AG04449 (cell line): ENCODE measurements at regions not wholly inside any gene's neighbourhood (a gene's known extent, or its start where the extent isn't known, plus 50 kb on each side); places are given as distances from the start of the nearest gene placed in this dataset.
"Not testable (repeated sequence)": the region's sequence is repeated elsewhere in the genome, so short reads cannot be mapped to it uniquely, and the experiment has no call there.

Experiments
- CTCF ChIA-PET: fragments of 350-600 bp; formaldehyde crosslinking; extraction: SDS; loops from one replicate; lab custom pipeline; 2021; ENCODE audit warnings: antibody characterized with exemption; lab: Yijun Ruan, JAX
- POLR2A ChIA-PET: fragments of 400-600, 350-600 bp; formaldehyde crosslinking; extraction: SDS; loops from one replicate; lab custom pipeline; 2020; ENCODE audit warnings: antibody characterized with exemption, inconsistent platforms; lab: Yijun Ruan, JAX
- DNase-seq: peaks from one replicate; pipeline ENCODE4 v3.0.0-alpha.2; 2010; ENCODE audit warnings: low read depth, low spot score
- H3K4me3 ChIP-seq: 2 replicates; pipeline ENCODE4 v1.5.1; 2011; ENCODE audit warnings: low read depth, mild to moderate bottlenecking, control low read depth, low read length
- TF ChIP-seq, protein P1 (sequence below): IDR thresholded peaks from one replicate; pipeline ENCODE4 v1.5.1; 2011; ENCODE audit warnings: mild to moderate bottlenecking, moderate library complexity, low read length, control low read depth, inconsistent platforms; ENCODE audit not compliant: insufficient read depth; ENCODE audit errors: missing control alignments

DNA sequence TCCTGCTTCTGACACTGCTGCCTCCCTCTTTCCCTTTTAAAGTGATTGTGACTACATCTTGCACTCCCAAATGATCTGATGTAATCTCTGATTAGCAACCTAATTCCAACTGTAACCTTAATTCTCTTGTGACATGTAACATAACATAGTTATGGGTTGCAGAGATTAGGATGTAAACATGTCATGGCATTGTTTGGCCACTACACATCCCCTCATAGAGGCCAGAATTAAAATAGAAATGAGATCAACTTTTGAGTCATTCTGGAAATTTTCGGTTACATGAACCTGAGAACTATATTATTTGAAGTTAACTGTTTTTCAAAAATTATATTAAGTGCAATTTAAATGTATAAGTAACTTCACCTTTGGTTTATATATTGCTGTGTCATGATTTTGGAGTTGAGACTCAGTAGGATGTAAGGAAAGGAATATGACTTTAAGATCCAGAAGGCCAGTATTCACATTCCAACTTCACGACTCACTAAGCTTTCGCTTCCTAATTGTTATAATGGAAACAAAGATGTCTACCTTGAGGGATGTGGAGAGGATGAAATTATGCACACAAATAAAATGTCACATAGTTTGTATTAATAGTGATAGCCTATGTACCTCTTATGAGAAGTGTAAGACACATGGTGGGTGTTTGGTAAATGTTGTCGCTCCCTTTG is 611.9 kb upstream of the MAP3K7 start:
- TF ChIP-seq, protein P1, sequence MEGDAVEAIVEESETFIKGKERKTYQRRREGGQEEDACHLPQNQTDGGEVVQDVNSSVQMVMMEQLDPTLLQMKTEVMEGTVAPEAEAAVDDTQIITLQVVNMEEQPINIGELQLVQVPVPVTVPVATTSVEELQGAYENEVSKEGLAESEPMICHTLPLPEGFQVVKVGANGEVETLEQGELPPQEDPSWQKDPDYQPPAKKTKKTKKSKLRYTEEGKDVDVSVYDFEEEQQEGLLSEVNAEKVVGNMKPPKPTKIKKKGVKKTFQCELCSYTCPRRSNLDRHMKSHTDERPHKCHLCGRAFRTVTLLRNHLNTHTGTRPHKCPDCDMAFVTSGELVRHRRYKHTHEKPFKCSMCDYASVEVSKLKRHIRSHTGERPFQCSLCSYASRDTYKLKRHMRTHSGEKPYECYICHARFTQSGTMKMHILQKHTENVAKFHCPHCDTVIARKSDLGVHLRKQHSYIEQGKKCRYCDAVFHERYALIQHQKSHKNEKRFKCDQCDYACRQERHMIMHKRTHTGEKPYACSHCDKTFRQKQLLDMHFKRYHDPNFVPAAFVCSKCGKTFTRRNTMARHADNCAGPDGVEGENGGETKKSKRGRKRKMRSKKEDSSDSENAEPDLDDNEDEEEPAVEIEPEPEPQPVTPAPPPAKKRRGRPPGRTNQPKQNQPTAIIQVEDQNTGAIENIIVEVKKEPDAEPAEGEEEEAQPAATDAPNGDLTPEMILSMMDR: no peak
- no peak overlapping the region for H3K4me3 ChIP-seq
- no peak for DNase-seq
- POLR2A ChIA-PET: no interaction called here
- CTCF ChIA-PET: no interaction called here

DNA sequence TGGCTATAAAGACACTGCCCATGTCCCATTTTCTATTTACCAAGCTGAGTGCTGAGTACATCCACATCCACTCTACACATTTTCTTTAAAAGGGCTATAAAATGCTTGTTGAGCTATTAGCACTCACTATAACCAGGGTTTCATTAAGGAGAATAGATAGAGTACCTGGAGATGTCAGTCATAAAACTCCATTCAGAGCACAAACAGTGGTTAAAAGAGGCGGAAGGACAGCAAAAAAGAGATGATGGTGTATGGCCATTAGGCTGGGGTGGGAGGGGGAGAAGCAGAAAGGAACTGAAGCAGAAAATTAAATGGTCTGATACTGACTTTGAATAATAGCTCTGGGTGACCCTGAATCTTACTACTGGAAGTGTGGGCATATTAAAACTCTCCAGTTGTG is 609.9 kb upstream of the MAP3K7 start:
- ChIA-PET CTCF (no interaction called here), POLR2A (no interaction called here)
- no peak for DNase-seq
- TF ChIP-seq, protein P1: no peak
- no peak overlapping the region for H3K4me3 ChIP-seq

DNA sequence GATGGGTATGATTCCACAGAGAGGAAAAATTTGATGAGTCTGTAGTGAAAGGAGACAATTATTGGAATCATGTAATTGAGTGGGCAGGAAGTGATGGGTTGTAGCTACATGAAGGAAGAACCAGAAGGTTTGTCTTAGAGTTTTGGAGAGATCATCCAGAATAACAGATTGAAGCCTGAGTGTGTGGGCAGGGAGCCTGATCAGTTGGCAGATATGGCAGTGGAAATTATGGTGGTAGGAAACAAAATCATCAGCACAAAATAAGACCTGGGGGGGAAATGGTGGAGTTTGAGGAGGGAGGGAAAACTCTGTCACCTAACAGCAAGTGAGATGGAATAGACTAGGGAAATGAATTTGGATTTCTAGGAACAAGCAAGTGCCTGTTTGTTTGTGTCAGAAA is 606.6 kb upstream of the MAP3K7 start:
- CTCF ChIA-PET: no interaction called here
- TF ChIP-seq, protein P1: no peak
- no peak overlapping the region for H3K4me3 ChIP-seq
- DNase-seq: no peak
- POLR2A ChIA-PET: no interaction called here

DNA sequence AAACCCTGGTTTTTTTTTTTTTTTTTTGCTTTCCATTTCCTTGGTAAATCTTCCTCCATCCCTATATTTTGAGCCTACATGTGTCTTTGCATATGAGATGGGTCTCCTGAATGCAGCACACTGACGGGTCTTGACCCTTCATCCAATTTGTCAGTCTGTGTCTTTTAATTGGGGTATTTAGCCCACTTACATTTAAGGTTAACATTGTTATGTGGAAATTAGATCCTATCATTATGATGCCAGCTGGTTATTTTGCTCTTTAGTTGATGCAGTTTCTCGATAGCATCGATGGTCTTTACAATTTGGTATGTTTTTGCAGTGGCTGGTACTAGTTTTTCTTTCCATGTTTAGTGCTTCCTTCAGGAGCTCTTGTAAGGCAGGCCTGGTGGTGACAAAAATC is 603.2 kb upstream of the MAP3K7 start:
- CTCF ChIA-PET, POLR2A ChIA-PET, H3K4me3 ChIP-seq, DNase-seq: not testable (repeated sequence)

DNA sequence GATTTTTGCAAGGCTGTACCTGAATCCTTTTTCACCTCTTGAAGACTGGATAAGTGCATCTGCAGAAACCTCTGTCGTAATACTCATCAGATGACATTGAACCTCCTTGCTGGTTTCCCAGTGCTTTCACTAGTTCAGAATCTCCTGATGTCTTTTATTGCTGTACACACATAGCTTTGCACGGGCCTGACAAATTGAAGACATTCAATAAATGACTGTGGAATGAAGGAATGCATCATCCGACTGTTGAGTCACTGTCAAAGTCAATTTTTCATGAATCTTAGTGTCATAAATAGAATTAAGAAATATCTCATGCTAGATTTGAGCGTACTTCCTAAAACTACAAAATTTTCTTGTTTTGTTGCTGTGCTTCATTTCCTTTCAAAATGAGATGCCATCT is 598.2 kb upstream of the MAP3K7 start:
- POLR2A ChIA-PET: no interaction called here
- no peak for DNase-seq
- no peak overlapping the region for H3K4me3 ChIP-seq
- TF ChIP-seq, protein P1: no peak
- CTCF ChIA-PET: no interaction called here

DNA sequence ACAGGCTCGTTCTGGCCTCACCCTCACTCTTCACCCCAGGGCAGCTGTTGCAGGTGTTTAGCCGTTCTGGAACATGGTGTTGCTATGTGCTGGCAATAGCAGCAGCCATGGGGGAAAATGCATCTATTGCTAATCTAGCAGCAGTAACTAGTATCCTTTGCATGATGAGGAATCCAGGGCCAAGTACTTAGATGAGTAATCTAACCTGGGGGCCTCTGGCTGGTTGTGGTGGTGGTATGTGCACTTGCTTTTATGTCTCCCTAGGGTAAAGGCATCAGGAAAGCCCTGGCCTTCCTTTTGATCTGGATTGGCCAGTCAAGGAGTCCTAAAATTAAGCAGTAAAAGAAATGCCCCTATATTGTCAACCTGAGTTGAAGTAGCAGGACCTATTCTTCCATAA is 594.5 kb upstream of the MAP3K7 start:
- TF ChIP-seq, protein P1: no peak
- H3K4me3 ChIP-seq: no peak overlapping the region
- ChIA-PET CTCF (no interaction called here), POLR2A (no interaction called here)
- no peak for DNase-seq

DNA sequence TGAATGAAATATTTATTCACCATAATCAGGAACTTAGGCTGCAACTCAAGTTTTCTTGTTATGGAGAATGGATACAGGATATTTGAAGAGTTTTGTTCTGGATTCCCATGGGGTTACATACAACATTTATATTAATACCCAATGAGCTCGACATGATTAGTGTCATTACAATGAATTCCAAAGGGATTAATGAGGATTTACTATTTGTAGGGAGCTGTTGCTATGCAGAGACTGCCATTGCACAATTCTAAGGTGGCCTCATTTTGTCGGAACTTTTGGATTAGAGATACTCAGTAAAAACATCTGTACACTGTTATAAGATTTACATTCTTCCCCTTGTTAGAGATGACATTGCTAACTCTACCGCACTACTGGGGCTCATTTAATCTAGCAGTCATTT is 586.8 kb upstream of the MAP3K7 start:
- no peak overlapping the region for H3K4me3 ChIP-seq
- DNase-seq: no peak
- CTCF ChIA-PET: no interaction called here
- POLR2A ChIA-PET: no interaction called here
- TF ChIP-seq, protein P1: no peak
